HG02642 (cell line): ENCODE measurements at regions not wholly inside any gene's neighbourhood (a gene's known extent, or its start where the extent isn't known, plus 50 kb on each side); places are given as distances from the start of the nearest gene placed in this dataset.
"Not testable (repeated sequence)": the region's sequence is repeated elsewhere in the genome, so short reads cannot be mapped to it uniquely, and the experiment has no call there.

Source experiments
- ATAC-seq: cut with Tn5 transposase; IDR thresholded peaks from one replicate; pipeline ENCODE4 v1.9.1; 2021; ENCODE audit warnings: mild to moderate bottlenecking; ENCODE audit not compliant: unreplicated experiment, poor library complexity

DNA sequence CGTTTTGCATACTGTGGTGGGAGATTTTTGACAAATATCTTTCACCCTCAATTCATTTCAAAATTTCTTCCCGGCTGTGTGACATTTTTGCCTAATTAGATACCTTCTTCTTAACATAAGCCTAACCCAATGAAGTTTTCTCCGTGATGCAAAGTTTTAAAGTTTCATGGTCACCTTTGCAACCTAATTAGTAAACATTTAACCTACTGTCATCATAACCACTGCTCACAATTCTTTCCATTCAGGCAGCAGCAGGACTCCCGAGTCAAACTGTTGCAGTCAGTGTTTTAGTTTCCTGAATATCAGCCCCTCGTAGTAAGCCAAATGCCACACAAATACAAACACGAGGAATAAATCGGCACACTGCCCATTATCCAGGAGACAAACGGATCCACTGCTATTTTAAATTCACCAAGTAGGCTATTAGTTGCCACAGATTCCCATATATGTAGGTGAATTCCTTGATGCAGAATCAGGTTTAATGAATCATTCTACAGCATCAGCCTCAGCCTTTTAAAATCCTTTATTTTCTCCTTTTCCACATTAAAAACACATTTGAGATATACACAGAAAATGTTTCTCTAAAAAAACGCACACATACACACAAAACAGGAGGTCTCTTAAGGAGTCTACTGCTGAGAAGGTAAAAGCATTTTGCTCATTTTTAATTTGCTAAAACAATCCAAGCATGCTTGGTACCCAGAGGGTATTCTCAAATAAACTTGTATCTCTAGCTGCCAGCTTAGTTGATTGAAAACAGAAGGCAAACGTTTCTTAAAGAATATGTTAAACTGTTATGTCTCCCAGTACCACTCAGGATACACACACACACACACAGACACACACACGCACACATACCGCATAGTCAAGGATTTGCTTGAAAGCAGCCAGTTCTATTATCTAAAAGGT lies 106.5 kb upstream of the KCTD1 start:
- no peak for ATAC-seq

DNA sequence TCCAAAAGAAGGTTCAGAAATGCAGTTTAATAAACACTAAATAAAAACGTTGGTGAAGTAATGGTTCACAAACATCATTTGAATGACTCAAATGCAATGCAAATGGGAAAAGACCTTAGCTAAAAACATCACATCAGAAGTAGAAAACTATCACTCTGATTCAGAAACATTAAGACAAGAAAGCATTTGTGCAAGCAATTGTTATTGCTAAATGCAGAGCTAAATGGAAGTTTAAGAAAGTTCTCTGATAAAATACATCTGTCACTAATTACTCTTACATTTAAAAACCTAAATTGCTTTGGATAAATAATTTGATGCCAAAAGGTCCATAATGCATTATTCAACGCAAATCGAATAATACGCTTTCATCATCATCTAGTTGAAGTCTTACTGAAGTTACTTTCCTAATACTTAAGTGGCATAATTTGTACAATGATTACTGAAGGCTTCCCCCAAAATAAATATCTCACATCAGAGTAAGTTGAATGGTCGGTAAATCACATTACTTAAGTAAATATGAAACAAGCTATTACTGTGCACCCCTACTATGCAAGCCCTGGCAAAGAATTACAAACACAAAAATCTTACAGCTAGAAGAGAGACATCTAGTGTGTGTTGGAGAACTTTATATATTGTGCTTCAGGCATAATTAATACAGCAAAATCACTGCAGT lies 105.7 kb upstream of the KCTD1 start:
- no peak for ATAC-seq

DNA sequence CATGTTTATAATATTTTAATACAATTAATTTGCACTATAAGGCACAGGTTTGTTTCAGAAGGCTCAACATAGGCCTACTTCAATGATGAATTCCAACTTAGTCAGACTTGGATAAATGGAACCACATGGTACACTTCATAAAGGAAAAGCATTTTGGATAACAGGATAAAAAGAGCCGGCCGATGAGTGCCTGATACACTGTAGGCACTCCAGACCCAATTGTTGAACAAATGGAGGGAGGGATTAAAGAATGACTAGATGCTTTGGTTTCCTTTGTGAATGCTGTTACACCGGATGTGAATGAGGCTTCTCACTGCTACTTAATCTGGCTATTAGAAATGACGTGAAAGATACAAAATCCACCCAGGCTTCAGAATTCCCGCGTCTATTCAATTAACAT lies 104.1 kb upstream of the KCTD1 start:
- ATAC-seq: no peak

DNA sequence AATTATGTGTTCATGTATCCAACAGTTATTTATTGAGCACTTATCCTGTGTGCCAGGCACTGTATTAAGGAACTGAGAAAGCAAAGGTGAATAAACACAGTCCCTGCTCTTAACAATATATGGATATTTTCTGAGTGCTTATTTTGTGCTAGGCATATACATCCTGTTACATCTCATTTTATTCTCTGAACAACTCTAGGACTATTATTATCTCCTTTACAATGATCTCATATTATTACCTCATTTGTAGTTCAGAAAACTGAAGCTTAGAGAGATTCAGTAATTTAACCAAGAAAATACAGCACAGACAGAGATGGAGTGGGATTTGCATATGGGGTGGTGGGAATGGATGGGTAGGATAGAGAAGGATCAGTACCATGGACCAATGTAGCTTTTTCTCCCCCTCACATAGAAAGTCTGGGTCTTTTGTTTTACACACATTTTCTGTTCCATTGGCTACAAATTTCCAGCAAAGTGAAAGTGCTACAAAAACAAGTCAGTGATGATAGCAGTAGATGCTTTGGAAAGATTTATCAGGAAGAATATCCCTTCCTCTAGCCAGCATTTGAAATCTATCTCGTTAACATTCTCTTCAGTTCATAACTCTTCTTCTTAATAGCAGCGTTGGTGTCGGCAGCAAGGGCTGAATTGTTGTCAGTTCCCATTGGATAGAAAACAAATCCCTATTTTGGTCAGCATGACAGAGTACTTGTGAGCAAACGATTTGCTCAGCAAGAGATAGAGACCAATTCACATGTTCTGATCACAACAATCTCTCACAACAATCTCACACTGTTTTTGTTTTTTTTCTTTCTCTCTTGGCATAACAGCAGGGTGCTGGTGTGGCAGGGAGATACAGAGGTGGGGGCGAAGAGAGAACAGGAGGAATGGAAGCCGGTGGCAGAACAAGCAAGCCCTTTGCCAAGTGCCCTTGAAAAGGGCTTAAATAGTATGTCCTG lies 102.2 kb upstream of the KCTD1 start:
- no peak for ATAC-seq

DNA sequence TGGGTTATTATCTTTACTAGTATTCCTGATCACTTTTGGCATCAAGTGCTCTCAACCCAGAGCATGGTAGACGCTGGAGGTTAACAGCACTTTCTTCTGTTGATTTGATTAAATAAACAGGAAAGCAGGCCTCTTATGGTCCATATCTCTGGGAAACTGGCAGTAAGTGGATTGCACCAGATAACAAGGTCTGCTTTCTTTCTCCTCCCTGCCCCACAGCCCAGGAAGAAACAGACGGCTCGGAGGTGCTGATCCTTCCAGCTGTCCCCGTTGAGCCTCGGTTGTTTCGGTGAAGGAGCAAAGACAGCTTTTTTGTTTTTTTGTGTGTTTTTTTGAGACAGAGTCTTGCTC lies 100.8 kb upstream of the KCTD1 start:
- ATAC-seq: no peak

DNA sequence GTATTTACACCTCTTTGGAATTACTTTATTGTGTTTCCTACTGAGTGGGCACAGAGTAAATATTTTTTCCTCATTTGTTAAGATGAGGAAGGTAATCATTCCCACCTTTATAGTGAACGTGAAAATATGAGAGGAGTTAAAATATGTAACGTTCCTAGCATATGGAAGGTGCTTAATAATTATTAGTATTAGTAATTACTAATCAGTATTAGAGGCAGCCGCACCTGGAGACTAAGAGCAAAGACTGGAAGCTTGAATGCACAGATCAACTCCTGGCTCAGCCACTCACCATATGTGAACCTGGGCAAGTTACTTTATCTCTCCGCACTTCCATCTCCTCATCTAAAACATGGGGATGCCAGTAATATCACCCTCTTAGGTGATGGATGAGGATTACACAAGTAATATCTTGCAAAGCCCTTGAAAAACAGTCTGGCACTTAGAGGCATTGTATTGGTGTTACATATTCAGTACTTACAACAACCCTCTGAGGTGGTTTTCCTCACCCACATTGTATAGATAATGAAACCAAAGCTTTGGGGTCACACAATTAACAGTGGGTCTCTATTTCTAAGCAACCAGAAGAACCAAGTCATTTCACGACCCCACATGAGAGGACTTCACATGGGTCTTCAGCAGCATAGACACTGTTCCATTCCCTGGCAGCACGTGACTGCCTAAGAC lies 100.3 kb upstream of the KCTD1 start:
- ATAC-seq: no peak

DNA sequence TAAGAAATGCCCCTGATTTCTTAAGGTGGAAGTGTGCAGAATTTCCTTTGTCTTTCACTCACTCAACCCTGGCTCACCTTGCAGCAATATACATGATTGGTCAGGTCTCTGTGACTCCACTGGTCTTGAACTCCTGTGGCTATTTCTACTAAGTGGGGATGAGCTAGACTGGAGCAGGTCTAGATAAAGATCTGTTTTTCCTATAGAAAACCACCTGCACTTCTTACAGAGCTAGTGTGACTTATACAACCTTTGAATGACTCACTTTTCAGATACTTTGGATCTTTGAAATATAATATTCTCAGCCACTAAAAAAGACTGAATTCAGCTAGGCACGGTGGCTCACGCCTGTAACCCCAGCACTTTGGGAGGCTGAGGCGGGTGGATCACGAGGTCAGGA lies 98.5 kb upstream of the KCTD1 start:
- no peak for ATAC-seq

DNA sequence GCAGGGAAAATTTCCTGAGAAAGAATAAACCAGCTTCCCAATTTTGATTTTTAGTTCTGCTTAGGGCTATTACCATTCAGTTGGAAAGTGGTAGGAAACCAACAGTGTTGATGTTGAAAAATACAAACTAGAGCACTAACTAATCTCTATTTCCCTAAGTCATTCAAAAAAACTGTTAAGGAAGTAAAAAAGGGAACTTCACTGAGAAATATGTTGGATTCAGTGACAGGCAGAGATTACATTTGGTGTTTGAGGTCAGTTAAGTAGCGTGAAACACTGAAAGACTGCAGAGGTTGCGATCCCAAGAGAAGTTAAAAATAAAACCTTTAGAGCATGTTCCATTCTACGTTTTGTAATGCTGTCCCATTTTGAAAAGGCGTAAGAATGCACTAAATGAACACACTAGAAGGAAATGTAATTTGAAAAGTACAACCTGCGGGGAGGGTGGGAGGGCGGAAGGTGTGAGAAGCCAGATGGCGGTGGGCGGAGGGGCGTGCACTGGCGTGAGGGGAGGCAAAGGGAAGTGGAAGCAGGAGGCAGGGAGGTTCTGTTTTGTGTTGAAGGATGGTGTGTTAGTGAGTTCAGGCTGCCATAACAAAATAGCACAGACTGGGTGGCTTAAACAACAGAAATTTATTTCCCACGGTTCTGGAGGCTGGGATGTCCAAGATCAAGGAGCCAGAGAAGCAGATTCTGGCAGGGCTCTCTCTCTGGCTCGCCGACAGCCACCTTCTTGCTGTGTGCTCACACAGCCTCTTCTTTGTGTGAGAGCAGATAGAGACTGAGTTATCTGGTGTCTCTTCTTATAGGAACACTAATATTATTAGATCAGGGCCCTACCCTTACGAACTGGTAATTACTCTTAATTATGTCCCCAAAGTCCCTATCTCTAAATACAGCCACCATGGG lies 94.3 kb upstream of the KCTD1 start:
- ATAC-seq: no peak

DNA sequence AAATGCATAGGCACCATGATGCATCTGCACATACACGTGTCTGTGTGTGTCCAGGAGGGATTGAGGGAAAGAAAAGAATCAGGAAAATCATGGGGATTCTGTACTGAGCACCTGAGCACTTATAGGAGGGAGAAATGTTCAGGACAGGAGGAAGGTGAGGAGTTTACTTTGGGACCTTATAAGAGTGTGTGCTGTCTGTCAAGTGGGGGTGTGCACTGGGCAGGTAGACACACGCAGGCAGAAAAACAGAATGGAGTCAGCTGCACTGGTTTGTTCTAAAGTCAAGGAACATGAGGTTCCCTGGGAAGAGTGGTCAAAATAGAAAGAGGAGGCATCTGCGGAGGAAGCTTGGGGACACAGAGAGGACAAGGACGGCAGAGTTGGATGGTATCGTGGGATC lies 92.2 kb upstream of the KCTD1 start:
- no peak for ATAC-seq

DNA sequence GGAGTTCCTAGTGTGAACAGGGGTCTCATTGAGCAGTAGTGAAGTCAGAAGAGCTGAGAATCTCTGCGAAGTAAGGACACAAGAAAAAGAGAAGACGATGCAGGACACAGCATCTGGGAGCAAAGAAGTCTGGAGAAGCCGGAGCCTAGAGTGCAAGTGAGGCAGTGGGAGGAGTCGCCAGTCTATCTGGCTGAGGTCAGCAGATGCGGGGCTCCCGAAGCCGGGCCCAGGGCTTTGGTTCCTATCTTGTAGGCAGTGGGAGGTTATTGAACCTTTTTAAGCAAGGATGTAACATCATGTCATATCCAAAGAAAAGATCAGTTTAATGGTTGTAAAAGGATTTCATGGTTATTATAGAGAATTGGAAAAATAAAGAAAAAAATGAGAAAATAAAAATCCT lies 90.8 kb upstream of the KCTD1 start:
- no peak for ATAC-seq

DNA sequence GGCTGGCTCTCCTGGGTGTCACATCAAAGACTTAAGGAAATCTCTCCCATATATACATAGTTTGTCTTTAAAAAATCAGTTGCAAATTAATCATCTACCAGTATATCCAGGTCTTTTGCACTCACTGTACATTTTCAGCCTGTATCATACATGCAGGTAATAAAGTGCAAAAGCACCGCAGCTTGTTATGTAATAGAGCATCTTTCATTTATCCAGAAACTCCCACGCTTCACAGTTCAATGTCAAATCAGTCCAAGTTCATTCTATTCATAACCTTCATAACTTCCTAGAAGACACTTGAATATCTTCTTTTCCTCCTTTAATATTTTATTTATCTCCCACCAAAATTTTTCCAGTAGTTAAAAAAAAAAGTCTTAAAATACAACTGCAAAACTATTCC lies 89.6 kb upstream of the KCTD1 start:
- no peak for ATAC-seq

DNA sequence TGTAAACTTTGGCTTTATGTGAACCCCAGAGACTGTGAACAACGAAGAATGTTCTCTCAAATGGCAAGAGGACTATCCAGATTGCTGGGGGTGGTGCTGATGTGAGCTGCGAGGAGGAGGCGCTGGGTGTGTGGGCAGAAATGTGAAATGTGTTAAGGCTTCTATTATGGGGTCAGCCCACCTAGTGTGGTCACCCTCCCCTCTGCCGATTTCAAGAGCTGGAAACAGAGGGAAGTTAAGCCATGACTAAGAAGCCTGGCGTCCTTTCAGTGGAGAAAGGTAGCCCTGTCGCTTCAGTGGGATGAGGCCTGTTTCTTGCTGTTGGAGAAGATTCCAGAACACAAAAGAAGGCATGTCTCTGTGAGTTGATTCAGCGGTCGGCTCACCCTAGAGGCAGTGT lies 89.0 kb upstream of the KCTD1 start:
- no peak for ATAC-seq

DNA sequence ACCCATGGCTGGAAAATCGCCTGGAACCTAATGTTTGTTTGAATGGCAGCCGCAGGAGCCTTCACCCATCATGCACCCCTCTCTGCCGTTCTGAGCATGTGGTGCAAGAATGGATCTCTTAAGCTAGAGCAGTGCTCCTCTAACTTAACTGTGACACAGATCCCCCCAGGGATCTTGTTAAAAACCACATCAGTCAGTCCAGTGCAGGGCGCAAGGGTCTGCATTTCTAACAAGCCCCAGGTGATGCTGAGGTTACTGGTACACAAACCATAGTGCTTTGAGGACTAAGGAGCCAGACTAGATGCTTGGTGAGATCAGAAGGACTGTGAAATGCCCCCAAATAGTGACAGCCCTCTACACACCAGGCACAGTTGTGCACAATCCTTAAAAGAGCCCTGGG lies 87.1 kb upstream of the KCTD1 start:
- ATAC-seq: no peak

DNA sequence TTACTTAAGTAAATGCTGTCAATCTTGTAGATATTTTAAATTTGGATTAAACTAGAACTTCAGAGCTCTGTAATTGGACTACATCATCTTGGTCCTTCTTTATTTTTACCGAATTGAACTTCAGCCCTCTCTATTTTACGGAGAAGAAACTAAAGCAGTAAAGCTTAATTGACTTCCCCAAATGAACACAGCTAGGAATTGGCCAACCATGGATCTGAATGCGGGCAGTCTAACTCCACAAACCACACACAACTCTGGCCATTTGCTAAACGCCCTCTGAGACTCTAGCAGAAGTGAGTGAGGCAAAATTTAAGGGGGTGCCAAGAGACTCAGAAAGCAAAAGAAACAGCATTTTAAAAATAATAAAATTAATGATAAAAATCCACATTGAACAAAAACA lies 86.3 kb upstream of the KCTD1 start:
- ATAC-seq: no peak

DNA sequence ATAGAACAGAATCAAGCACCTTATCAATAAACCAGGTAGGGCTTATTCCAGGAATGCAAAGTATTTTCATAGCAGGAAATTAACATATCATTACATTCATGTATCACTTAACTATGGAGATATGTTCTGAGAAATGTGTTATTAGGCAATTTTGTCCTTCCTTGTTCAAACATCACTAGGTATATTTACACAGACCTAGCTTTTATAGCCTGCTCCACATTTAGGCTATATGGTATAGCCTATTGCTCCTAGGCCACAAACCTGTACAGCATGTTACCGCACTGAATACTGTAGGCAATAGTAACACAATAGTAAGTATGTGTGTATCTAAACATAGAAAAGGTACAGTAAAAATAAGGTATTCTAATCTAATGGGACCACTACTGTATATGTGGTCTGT lies 82.8 kb upstream of the KCTD1 start:
- no peak for ATAC-seq

DNA sequence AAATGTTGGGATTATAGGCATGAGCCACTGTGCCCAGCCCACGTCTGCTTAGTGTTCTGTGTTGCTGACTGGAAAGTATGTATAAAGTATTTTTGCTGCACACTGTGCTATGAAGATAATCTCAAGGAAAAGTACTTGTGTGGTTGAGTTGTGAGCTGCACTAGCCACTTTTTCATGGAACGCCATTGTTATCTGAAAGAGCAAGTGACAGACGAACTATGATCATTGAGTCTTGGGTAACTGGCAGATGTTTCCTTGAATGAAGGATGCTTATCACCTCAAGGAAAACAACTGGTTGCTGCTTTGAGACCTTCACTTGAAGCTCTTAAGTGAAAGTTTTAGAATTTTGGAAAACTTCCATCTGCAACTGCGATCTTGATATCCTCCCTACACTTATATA lies 82.2 kb upstream of the KCTD1 start:
- no peak for ATAC-seq

DNA sequence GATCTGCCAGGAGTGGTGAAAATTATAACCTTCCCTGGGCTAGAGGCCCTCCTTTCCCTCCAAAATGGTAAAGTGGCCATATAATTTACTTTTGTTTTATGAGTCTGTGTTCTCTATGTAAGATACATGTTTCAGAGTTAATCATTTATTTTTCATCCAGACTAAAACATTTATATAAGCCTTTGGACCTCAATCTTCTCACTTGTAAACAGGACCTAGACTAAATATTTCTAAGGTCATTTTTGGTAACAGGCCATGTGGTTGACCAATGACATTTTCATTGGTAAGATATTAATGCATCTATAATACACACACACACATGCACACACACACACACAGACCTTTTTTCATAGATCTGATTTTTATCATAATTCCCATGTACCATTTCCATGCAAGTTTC lies 79.7 kb upstream of the KCTD1 start:
- ATAC-seq: no peak

DNA sequence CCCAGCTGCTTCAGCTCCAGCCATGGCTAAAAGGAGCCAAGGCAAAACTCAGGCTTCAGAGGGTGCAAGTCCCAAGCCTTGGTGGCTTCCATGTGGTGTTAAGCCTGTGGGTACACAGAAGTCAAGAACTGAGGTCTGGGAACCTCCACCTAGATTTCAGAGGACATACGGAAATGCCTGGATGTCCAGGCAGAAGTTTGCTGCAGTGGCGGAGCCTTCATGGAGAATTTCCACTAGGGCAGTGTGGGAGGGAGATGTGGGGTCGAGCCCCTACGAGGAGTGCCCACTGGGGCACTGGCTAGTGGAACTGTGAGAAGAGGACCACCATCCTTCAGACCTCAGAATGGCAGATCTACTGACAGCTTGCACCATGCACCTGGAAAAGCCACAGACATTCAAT lies 76.1 kb upstream of the KCTD1 start:
- ATAC-seq: no peak

DNA sequence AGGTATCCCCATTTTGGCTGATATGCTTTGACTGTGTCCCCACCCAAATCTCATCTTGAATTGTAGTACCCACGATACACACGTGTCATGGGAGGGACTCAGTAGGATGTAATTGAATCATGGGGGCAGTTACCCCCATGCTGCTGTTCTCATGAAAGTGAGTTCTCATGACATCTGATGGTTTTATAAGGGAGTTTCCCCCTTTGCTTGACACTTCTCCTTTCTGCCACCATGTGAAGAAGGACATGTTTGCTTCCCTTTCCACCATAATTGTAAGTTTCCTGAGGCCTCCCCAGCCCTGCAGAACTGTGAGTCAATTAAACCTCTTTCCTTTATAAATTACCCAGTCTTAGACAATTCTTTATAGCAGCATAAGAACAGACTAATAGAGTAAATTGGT lies 75.0 kb upstream of the KCTD1 start:
- ATAC-seq: not testable (repeated sequence)
